A673 (cell line): ENCODE measurements at regions not wholly inside any gene's neighbourhood (a gene's known extent, or its start where the extent isn't known, plus 50 kb on each side); places are given as distances from the start of the nearest gene placed in this dataset.

Experiments used
- BruUV-seq: library from RNA; stranded (reverse); fragments of 400-500 nt; replicated peaks from 2 replicates; lab custom pipeline; 2021; lab: Mats Ljungman, UMichigan
- CTCF ChIA-PET: fragments of 300-600 bp; sonication (Branson Sonifier 250); formaldehyde crosslinking; loops from one replicate; lab custom pipeline; 2022; ENCODE audit warnings: antibody characterized with exemption; lab: Charles Lee
- POLR2A ChIA-PET: fragments of 300-600 bp; sonication (Branson Sonifier 250); formaldehyde crosslinking; loops from one replicate; lab custom pipeline; 2022; ENCODE audit warnings: antibody characterized with exemption; ENCODE audit not compliant: low non-redundant PET; lab: Charles Lee
- DNase-seq: peaks from one replicate; pipeline ENCODE4 v3.0.0-alpha.2; 2015; ENCODE audit warnings: low spot score
- H3K27ac ChIP-seq: fragments of 200-600 bp; sonication (generic); 2 replicates; pipeline ENCODE4 v1.5.1; 2016; ENCODE audit warnings: mixed run types, low read depth, mild to moderate bottlenecking, mixed read lengths, antibody characterized with exemption, low read length; ENCODE audit not compliant: poor library complexity, severe bottlenecking
- H3K27me3 ChIP-seq: fragments of 200-600 bp; sonication (generic); replicated peaks from 2 replicates; pipeline ENCODE4 v1.6.1; 2017; ENCODE audit warnings: mixed run types, low read depth, mild to moderate bottlenecking, mixed read lengths, antibody characterized with exemption, low read length; ENCODE audit not compliant: insufficient read depth, poor library complexity
- H3K36me3 ChIP-seq: fragments of 200-600 bp; sonication (generic); 2 replicates; pipeline ENCODE4 v1.6.1; 2016; ENCODE audit warnings: mixed run types, mild to moderate bottlenecking, mixed read lengths, antibody characterized with exemption, low read length; ENCODE audit not compliant: insufficient read depth, poor library complexity, severe bottlenecking
- H3K4me1 ChIP-seq: fragments of 200-600 bp; sonication (generic); 2 replicates; pipeline ENCODE4 v1.6.1; 2017; ENCODE audit warnings: mixed run types, mild to moderate bottlenecking, mixed read lengths, antibody characterized with exemption, low read length; ENCODE audit not compliant: insufficient read depth, poor library complexity, severe bottlenecking
- H3K4me3 ChIP-seq: fragments of 200-600 bp; sonication (generic); 2 replicates; pipeline ENCODE4 v1.5.1; 2016; ENCODE audit warnings: low read depth, mixed run types, mild to moderate bottlenecking, mixed read lengths, low read length; ENCODE audit not compliant: poor library complexity, severe bottlenecking
- H3K9me3 ChIP-seq: fragments of 200-600 bp; sonication (generic); 2 replicates; pipeline ENCODE4 v1.6.1; 2016; ENCODE audit warnings: mixed run types, low read depth, mild to moderate bottlenecking, mixed read lengths, antibody characterized with exemption, low read length; ENCODE audit not compliant: poor library complexity, severe bottlenecking
- EZH2 ChIP-seq: fragments of 200-600 bp; sonication (generic); IDR thresholded peaks from 2 replicates; pipeline ENCODE4 v1.6.1; 2017; ENCODE audit warnings: borderline replicate concordance, low read depth, mild to moderate bottlenecking, mixed read lengths, antibody characterized with exemption, low read length; ENCODE audit not compliant: poor library complexity, severe bottlenecking
- intact Hi-C: fragments of 100-400 bp; cut with micrococcal nuclease; formaldehyde crosslinking; loops from one replicate; pipeline ENCODE4 v1.10.0; 2022; ENCODE audit not compliant: unreplicated experiment
- TF ChIP-seq, protein P1 (sequence below): fragments of 300-800, 200-600 bp; sonication (generic); conservative IDR thresholded peaks from 2 replicates; pipeline ENCODE4 v1.5.1; 2017; ENCODE audit warnings: low read depth, mild to moderate bottlenecking, antibody characterized with exemption, low read length, moderate library complexity, mixed read lengths

DNA sequence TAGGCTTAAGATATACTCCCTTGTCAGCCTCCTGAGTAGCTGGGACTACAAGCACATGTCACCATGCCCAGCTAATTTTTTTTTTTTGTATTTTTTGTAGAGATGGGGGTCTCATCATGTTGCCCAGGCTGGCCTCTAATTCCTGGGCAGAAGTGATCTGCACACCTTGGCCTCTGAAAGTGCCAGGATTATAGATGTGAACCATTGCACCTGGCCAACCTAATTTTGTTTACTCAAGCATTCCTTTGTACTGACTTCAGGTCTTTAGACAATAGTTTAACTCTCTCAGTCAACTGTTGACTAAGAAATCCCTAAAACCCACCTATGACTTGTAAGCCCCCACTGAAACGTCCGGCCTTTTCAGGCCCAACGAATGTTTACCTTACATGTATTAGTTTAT lies 628.3 kb upstream of the CDH8 start:
- DNase-seq, result no peak
- Histone ChIP-seq H3K9me3 (no peaks in the 10 kb centered on the region), H3K4me1 (no peaks in the 10 kb centered on the region), H3K27me3 (no peaks in the 10 kb centered on the region), H3K27ac (no peak overlapping the region), H3K36me3 (no peaks in the 10 kb centered on the region), H3K4me3 (no peak overlapping the region)
- ChIA-PET POLR2A (no interaction called here), CTCF (no interaction called here)
- intact Hi-C loops, result no loop called here
- BruUV-seq, result no TSS peak
- TF ChIP-seq, protein P1, sequence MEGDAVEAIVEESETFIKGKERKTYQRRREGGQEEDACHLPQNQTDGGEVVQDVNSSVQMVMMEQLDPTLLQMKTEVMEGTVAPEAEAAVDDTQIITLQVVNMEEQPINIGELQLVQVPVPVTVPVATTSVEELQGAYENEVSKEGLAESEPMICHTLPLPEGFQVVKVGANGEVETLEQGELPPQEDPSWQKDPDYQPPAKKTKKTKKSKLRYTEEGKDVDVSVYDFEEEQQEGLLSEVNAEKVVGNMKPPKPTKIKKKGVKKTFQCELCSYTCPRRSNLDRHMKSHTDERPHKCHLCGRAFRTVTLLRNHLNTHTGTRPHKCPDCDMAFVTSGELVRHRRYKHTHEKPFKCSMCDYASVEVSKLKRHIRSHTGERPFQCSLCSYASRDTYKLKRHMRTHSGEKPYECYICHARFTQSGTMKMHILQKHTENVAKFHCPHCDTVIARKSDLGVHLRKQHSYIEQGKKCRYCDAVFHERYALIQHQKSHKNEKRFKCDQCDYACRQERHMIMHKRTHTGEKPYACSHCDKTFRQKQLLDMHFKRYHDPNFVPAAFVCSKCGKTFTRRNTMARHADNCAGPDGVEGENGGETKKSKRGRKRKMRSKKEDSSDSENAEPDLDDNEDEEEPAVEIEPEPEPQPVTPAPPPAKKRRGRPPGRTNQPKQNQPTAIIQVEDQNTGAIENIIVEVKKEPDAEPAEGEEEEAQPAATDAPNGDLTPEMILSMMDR, result no peak
- no peak for TF ChIP-seq EZH2

DNA sequence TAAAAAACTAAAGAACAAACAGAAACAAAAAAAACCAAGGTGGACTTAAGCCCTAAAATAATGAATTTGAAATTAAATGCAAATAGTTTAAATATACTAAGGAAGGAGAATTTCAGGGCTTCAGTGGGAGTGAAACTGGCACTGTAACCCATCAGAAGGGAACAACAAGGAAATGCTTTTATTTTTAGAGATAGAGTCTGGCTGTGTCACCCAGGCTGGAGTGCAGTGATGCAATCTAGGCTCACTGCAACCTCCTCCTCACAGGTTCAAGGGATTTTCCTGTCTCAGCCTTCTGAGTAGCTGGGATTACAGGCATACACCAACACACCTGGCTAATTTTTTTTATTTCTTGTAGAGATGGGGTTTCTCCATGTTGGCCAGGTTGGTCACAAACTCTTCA lies 625.2 kb upstream of the CDH8 start:
- no peaks in the 10 kb centered on the region for H3K36me3 ChIP-seq
- DNase-seq, result no peak
- H3K9me3 ChIP-seq, result no peaks in the 10 kb centered on the region
- no peaks in the 10 kb centered on the region for H3K4me1 ChIP-seq
- CTCF ChIA-PET, result no interaction called here
- H3K27me3 ChIP-seq, result no peaks in the 10 kb centered on the region
- no TSS peak for BruUV-seq
- POLR2A ChIA-PET, result no interaction called here
- TF ChIP-seq, protein P1, result no peak
- no peak for TF ChIP-seq EZH2
- H3K4me3 ChIP-seq, result no peak overlapping the region
- intact Hi-C loops, result no loop called here
- no peak overlapping the region for H3K27ac ChIP-seq

DNA sequence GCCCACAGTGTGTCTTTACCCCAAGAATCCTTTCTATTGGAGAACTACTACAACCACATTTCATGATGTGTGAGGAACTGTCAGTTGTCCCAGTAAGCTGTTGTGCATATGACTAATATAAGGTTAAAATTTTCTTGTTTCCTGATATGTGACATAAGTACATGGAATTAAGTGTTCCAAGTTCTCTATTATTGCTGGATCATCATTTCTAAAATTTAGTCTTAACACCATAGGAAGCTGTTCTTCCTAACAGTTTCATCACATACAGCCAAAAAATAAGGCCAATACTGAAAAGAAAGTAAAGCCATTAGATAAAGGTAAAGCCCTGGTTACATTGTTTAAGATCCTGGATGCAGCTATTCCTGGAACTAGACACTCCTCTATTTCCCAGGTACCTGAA lies 620.9 kb upstream of the CDH8 start:
- no TSS peak for BruUV-seq
- no peak for DNase-seq
- POLR2A ChIA-PET, result no interaction called here

More for the DNA sequence above, 620.9 kb upstream of the CDH8 start:
- Histone ChIP-seq H3K4me3 (no peak overlapping the region), H3K9me3 (no peaks in the 10 kb centered on the region), H3K4me1 (no peaks in the 10 kb centered on the region), H3K27me3 (no peaks in the 10 kb centered on the region), H3K36me3 (no peaks in the 10 kb centered on the region), H3K27ac (no peak overlapping the region)
- TF ChIP-seq, protein P1, result no peak
- TF ChIP-seq EZH2, result no peak
- CTCF ChIA-PET, result no interaction called here
- intact Hi-C loops, result no loop called here
